22Rv1 (cell line): ENCODE measurements at regions not wholly inside any gene's neighbourhood (a gene's known extent, or its start where the extent isn't known, plus 50 kb on each side); places are given as distances from the start of the nearest gene placed in this dataset.

ENCODE experiments used
- H3K27ac ChIP-seq: fragments of 450-650 bp; 2 replicates; pipeline ENCODE4 v1.5.1; 2017
- CTCF ChIP-seq: fragments of 450-650 bp; IDR thresholded peaks from 2 replicates; pipeline ENCODE4 v1.5.1; 2017; ENCODE audit warnings: mild to moderate bottlenecking
- ZFX ChIP-seq: fragments of 450-650 bp; IDR thresholded peaks from 2 replicates; pipeline ENCODE4 v1.6.1; 2017; ENCODE audit warnings: antibody characterized with exemption, borderline replicate concordance

GRCh38 chr5:62017092-62017491, 288.9 kb upstream of the KIF2A start:
- no peak overlapping the region for H3K27ac ChIP-seq
- TF ChIP-seq CTCF (no peak), ZFX (no peak)

GRCh38 chr5:62029303-62029702, 276.7 kb upstream of the KIF2A start:
- no peak overlapping the region for H3K27ac ChIP-seq
- TF ChIP-seq CTCF (no peak), ZFX (no peak)

- H3K27ac ChIP-seq: no peak overlapping the region
- TF ChIP-seq CTCF: no peak
- TF ChIP-seq ZFX: no peak
Measured at GRCh38 chr5:62030326-62030725, 275.7 kb upstream of the KIF2A start.

GRCh38 chr5:62038024-62038423, 268.0 kb upstream of the KIF2A start:
- TF ChIP-seq CTCF (no peak), ZFX (no peak)
- no peak overlapping the region for H3K27ac ChIP-seq

GRCh38 chr5:62041156-62041756, 264.8 kb upstream of the KIF2A start:
- TF ChIP-seq ZFX (no peak), CTCF (no peak)
- H3K27ac ChIP-seq: no peak overlapping the region

- TF ChIP-seq CTCF: no peak
- TF ChIP-seq ZFX: no peak
- H3K27ac ChIP-seq: no peak overlapping the region
Measured at GRCh38 chr5:62042007-62042406, 264.0 kb upstream of the KIF2A start.

GRCh38 chr5:62043289-62044280, 262.4 kb upstream of the KIF2A start:
- no peak overlapping the region for H3K27ac ChIP-seq

More at GRCh38 chr5:62043289-62044280, 262.4 kb upstream of the KIF2A start:
- TF ChIP-seq CTCF (no peak), ZFX (no peak)
